ENCODE measurements at regions not wholly inside any gene's neighbourhood (a gene's known extent, or its start where the extent isn't known, plus 50 kb on each side); places are given as distances from the start of the nearest gene placed in this dataset.
"Not testable (repeated sequence)": the region's sequence is repeated elsewhere in the genome, so short reads cannot be mapped to it uniquely, and the experiment has no call there.

- ATAC-seq (ENCODE audit: insufficient number of reproducible peaks, low FRiP score, low read depth): no peak
- Histone ChIP-seq H3K27ac (no peak overlapping the region), H3K27me3 (replicated peaks; ENCODE audit: insufficient read depth) (no peaks in the 10 kb centered on the region), H3K4me3 (no peak overlapping the region), H3K4me1 (ENCODE audit: control insufficient read depth in 1 of 2, low read depth in 2 of 2) (no peaks in the 10 kb centered on the region), H3K9me3 (no peaks in the 10 kb centered on the region), H3K36me3 (no peaks in the 10 kb centered on the region)
- TF ChIP-seq CTCF (IDR thresholded peaks at IDR 0.05): no peak
- no peak for DNase-seq (ENCODE audit: low spot score)
Measured at GRCh38 chr7:69539531-69539930, 58.7 kb upstream of the AUTS2 start.

DNA sequence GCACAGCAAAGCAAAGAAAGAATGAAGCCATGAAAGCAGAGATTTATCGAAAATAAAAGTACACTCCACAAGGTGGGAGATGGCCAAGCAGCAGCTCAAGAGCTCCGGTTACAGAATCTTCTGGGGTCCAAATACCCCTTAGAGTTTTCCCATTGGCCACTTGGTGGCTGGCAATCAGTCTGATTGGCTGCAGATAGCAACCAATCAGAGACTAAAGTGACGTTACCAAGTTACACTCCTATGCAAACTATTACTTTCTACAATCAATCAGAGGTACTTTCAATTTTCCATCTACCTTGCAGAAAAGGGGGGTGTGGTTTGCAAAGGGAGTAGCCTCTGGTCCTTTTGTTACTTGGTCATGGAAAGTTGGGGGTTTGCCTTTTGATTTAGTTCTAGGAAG is 58.0 kb upstream of the AUTS2 start:
- ATAC-seq (ENCODE audit: insufficient number of reproducible peaks, low FRiP score, low read depth): no peak
- Histone ChIP-seq H3K36me3 (no peaks in the 10 kb centered on the region), H3K4me3 (no peak overlapping the region), H3K27ac (no peak overlapping the region), H3K4me1 (ENCODE audit: control insufficient read depth in 1 of 2, low read depth in 2 of 2) (no peaks in the 10 kb centered on the region), H3K27me3 (replicated peaks; ENCODE audit: insufficient read depth) (no peaks in the 10 kb centered on the region), H3K9me3 (no peaks in the 10 kb centered on the region)
- DNase-seq (ENCODE audit: low spot score): no peak
- no peak for TF ChIP-seq CTCF (IDR thresholded peaks at IDR 0.05)

DNA sequence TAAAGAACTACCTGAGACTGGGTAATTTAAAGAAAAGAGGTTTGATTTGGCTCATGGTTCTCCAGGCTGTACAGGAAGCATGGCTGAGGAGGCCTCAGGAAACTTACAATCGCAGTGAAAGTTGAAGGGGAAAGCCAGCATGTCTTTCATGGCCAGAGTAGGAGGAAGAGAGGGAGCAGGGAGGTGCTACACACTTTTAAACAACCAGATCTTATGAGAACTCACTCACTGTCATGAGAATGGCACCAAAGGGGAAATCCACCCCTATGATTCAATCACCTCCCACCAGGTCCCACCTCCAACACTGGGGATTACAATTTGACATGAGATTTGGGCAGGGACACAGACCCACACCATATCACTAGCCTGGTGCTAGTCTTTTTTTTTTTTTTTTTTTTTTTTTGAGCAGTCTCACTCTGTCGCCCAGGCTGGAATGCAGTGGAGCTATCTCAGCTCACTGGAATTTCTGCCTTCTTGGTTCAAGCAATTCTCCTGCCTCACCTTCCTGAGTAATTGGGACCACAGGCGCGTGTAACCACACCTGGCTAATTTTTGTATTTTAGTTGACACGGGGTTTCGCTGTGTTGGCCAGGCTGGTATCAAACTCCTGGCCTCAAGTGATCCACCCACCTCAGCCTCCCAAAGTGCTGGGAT is 56.4 kb upstream of the AUTS2 start:
- not testable (repeated sequence) for ATAC-seq (ENCODE audit: insufficient number of reproducible peaks, low FRiP score, low read depth); H3K9me3 ChIP-seq; H3K4me1 ChIP-seq (ENCODE audit: control insufficient read depth in 1 of 2, low read depth in 2 of 2); DNase-seq (ENCODE audit: low spot score); H3K36me3 ChIP-seq; H3K27ac ChIP-seq; H3K27me3 ChIP-seq (replicated peaks; ENCODE audit: insufficient read depth); H3K4me3 ChIP-seq

DNA sequence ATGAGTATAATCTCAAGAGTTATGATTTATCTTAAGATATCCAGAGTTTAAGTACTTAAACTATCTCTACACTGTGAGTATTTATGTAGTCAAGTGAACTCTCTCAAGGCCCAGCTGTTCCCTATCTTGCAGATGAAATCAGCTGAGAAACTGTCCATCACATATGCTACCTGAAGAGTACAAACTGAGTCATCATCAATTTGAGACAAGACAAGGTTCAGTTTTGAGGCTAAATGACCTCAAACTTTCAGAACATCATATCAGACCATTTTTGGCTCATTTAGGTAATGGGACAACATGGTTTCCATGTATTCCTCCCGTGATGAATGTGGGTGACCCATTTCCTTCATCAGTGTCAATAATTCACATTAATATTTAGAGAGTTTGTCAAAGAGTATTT is 53.1 kb upstream of the AUTS2 start:
- no peaks in the 10 kb centered on the region for H3K27me3 ChIP-seq (replicated peaks; ENCODE audit: insufficient read depth)
- no peak overlapping the region for H3K4me3 ChIP-seq
- H3K9me3 ChIP-seq: no peaks in the 10 kb centered on the region
- H3K36me3 ChIP-seq: no peaks in the 10 kb centered on the region
- DNase-seq (ENCODE audit: low spot score) (no peak), ATAC-seq (ENCODE audit: insufficient number of reproducible peaks, low FRiP score, low read depth) (no peak)
- H3K27ac ChIP-seq: no peak overlapping the region
- TF ChIP-seq CTCF (IDR thresholded peaks at IDR 0.05): no peak
- no peaks in the 10 kb centered on the region for H3K4me1 ChIP-seq (ENCODE audit: control insufficient read depth in 1 of 2, low read depth in 2 of 2)
